Neural cell (in vitro differentiated cells): ENCODE measurements at regions not wholly inside any gene's neighbourhood (a gene's known extent, or its start where the extent isn't known, plus 50 kb on each side); places are given as distances from the start of the nearest gene placed in this dataset.

ENCODE experiments used
- H2AFZ ChIP-seq: fragments of 200-600, 300-800 bp; sonication (generic), shearing (Covaris generic); 2 replicates; pipeline ENCODE4 v1.6.0; 2014; ENCODE audit warnings: low read depth, mild to moderate bottlenecking, antibody characterized with exemption, low read length, moderate library complexity
- H3F3A ChIP-seq: fragments of 200-600 bp; shearing (Covaris generic); 2 replicates; pipeline ENCODE4 v1.6.1; 2016; ENCODE audit warnings: mild to moderate bottlenecking, moderate library complexity, mixed read lengths, antibody characterized with exemption, low read length; ENCODE audit not compliant: insufficient read depth, poor library complexity, severe bottlenecking
- H3K27ac ChIP-seq: fragments of 200-600, 300-800 bp; sonication (generic), shearing (Covaris generic); 2 replicates; pipeline ENCODE4 v1.5.1; 2014; ENCODE audit warnings: mild to moderate bottlenecking, low read length, moderate library complexity
- H3K27me3 ChIP-seq: fragments of 300-800, 200-600 bp; sonication (generic), shearing (Covaris generic); 2 replicates; pipeline ENCODE4 v1.6.0; 2014; ENCODE audit warnings: mild to moderate bottlenecking, low read depth, low read length, moderate library complexity; ENCODE audit not compliant: insufficient read depth
- H3K36me3 ChIP-seq: fragments of 300-800, 200-600 bp; sonication (generic), shearing (Covaris generic); 2 replicates; pipeline ENCODE4 v1.5.1; 2014; ENCODE audit warnings: mild to moderate bottlenecking, antibody characterized with exemption, low read length, moderate library complexity; ENCODE audit not compliant: insufficient read depth
- H3K4me2 ChIP-seq: fragments of 300-800, 200-600 bp; sonication (generic), shearing (Covaris generic); 2 replicates; pipeline ENCODE4 v1.6.0; 2014; ENCODE audit warnings: mild to moderate bottlenecking, low read length
- H3K4me3 ChIP-seq: fragments of 300-800, 200-600 bp; sonication (generic), shearing (Covaris generic); 2 replicates; pipeline ENCODE4 v1.5.1; 2014; ENCODE audit warnings: mild to moderate bottlenecking, low read length, moderate library complexity
- H3K79me2 ChIP-seq: fragments of 200-600 bp; shearing (Covaris generic); replicated peaks from 2 replicates; pipeline ENCODE4 v1.6.0; 2014; ENCODE audit warnings: mild to moderate bottlenecking, low read length, moderate library complexity; ENCODE audit not compliant: insufficient read depth
- H3K9ac ChIP-seq: fragments of 300-800, 200-600 bp; sonication (generic), shearing (Covaris generic); 2 replicates; pipeline ENCODE4 v1.6.1; 2016; ENCODE audit warnings: mild to moderate bottlenecking, low read length, mixed read lengths
- H3K9me2 ChIP-seq: fragments of 200-600 bp; shearing (Covaris generic); 2 replicates; pipeline ENCODE4 v1.6.1; 2016; ENCODE audit warnings: mild to moderate bottlenecking, low read length, mixed read lengths; ENCODE audit not compliant: insufficient read depth
- H3K9me3 ChIP-seq: fragments of 200-600, 300-800 bp; sonication (generic), shearing (Covaris generic); 2 replicates; pipeline ENCODE4 v1.6.1; 2016; ENCODE audit warnings: mild to moderate bottlenecking, mixed run types, low read length, moderate library complexity, mixed read lengths
- H4K20me1 ChIP-seq: fragments of 200-600 bp; shearing (Covaris generic); 2 replicates; pipeline ENCODE4 v1.6.1; 2016; ENCODE audit warnings: mild to moderate bottlenecking, mixed run types; ENCODE audit not compliant: insufficient read depth
- CTCF ChIP-seq: fragments of 450-650 bp; IDR thresholded peaks from 2 replicates; pipeline ENCODE4 v1.5.1; 2014; ENCODE audit warnings: antibody characterized with exemption, mild to moderate bottlenecking, moderate library complexity; ENCODE audit not compliant: poor library complexity, severe bottlenecking
- EP300 ChIP-seq: fragments of 450-650 bp; conservative IDR thresholded peaks from 2 replicates; pipeline ENCODE4 v1.6.1; 2014; ENCODE audit warnings: antibody characterized with exemption, mild to moderate bottlenecking, moderate library complexity; ENCODE audit not compliant: poor library complexity, severe bottlenecking
- EZH2 ChIP-seq: fragments of 200-600, 300-800 bp; shearing (Covaris generic), sonication (generic); IDR thresholded peaks from 2 replicates; pipeline ENCODE4 v1.6.1; 2014; ENCODE audit warnings: antibody characterized with exemption, low read length, borderline replicate concordance, mild to moderate bottlenecking; ENCODE audit not compliant: insufficient read depth, poor library complexity, severe bottlenecking
- MXI1 ChIP-seq: fragments of 450-650 bp; conservative IDR thresholded peaks from 2 replicates; pipeline ENCODE4 v1.6.1; 2014; ENCODE audit warnings: antibody characterized with exemption, mild to moderate bottlenecking; ENCODE audit not compliant: poor library complexity, severe bottlenecking
- POLR2AphosphoS5 ChIP-seq: IDR thresholded peaks from 2 replicates; pipeline ENCODE4 v1.6.1; 2012
- RAD21 ChIP-seq: fragments of 450-650 bp; conservative IDR thresholded peaks from 2 replicates; pipeline ENCODE4 v1.6.1; 2014; ENCODE audit warnings: antibody characterized with exemption, mild to moderate bottlenecking, moderate library complexity
- REST ChIP-seq: IDR thresholded peaks from 2 replicates; pipeline ENCODE4 v1.6.1; 2012; ENCODE audit warnings: borderline replicate concordance
- SMC3 ChIP-seq: fragments of 450-650 bp; conservative IDR thresholded peaks from 2 replicates; pipeline ENCODE4 v1.6.1; 2014; ENCODE audit warnings: antibody characterized with exemption, mild to moderate bottlenecking, moderate library complexity; ENCODE audit not compliant: poor library complexity
- TAF1 ChIP-seq: IDR thresholded peaks from 2 replicates; pipeline ENCODE4 v1.6.1; 2012; ENCODE audit warnings: low read depth

GRCh38 chr11:80626721-80627120 is 1185.9 kb upstream of the TENM4 start:
- no peaks in the 10 kb centered on the region for H3F3A ChIP-seq
- TF ChIP-seq CTCF, result no peak
- TF ChIP-seq REST, result no peak
- no peak for TF ChIP-seq SMC3
- TF ChIP-seq EZH2, result no peak
- TF ChIP-seq RAD21, result no peak
- TF ChIP-seq EP300, result no peak
- no peak for TF ChIP-seq MXI1
- TF ChIP-seq POLR2AphosphoS5, result no peak
- TF ChIP-seq TAF1, result no peak
- no peak overlapping the region for H2AFZ ChIP-seq
- H3K9me2 ChIP-seq, result no peaks in the 10 kb centered on the region
- no peak overlapping the region for H3K27ac ChIP-seq
- no peak overlapping the region for H3K4me2 ChIP-seq
- no peaks in the 10 kb centered on the region for H3K27me3 ChIP-seq
- no peak overlapping the region for H3K4me3 ChIP-seq
- H3K9me3 ChIP-seq, result no peaks in the 10 kb centered on the region
- H3K36me3 ChIP-seq, result no peaks in the 10 kb centered on the region
- no peak overlapping the region for H3K9ac ChIP-seq
- H4K20me1 ChIP-seq, result no peaks in the 10 kb centered on the region
- H3K79me2 ChIP-seq, result no peaks in the 10 kb centered on the region

- Histone ChIP-seq H3K4me2 (no peak overlapping the region), H3K4me3 (no peak overlapping the region), H3K79me2 (no peaks in the 10 kb centered on the region), H3K27ac (no peak overlapping the region), H3K9ac (no peak overlapping the region), H3K9me3 (no peaks in the 10 kb centered on the region), H2AFZ (no peak overlapping the region), H3K36me3 (no peaks in the 10 kb centered on the region), H3K9me2 (no peaks in the 10 kb centered on the region), H4K20me1 (no peaks in the 10 kb centered on the region), H3F3A (no peaks in the 10 kb centered on the region), H3K27me3 (no peaks in the 10 kb centered on the region)
- TF ChIP-seq TAF1 (no peak), CTCF (no peak), EZH2 (no peak), POLR2AphosphoS5 (no peak), MXI1 (no peak), SMC3 (no peak)
Measured at GRCh38 chr11:80625563-80625962, 1184.7 kb upstream of the TENM4 start.
